ENCODE measurements at regions not wholly inside any gene's neighbourhood (a gene's known extent, or its start where the extent isn't known, plus 50 kb on each side); places are given as distances from the start of the nearest gene placed in this dataset.
A peak's percentile ranks its signal among the peaks of the same experiment; 100 is the strongest.

GRCh38 chr1:47638713-47639112 lies 200.9 kb downstream of the FOXD2 start:
- no peaks in the 10 kb centered on the region for H3K36me3 ChIP-seq (ENCODE audit: control insufficient read depth in 2 of 2, insufficient read depth in 2 of 2, low read length in 2 of 2)
- no peak overlapping the region for H3K4me3 ChIP-seq (ENCODE audit: low read length in 2 of 2)
- no peaks in the 10 kb centered on the region for H3K9me3 ChIP-seq (ENCODE audit: control insufficient read depth in 2 of 2, low read length in 2 of 2)
- H3K4me1 ChIP-seq (ENCODE audit: control insufficient read depth in 2 of 2, insufficient read depth in 2 of 2, low read length in 2 of 2): no peaks in the 10 kb centered on the region
- H3K27ac ChIP-seq (ENCODE audit: low read depth in 2 of 2, low read length in 2 of 2): no peak overlapping the region
- peaks cover 0 to 7% of the 10 kb centered on the region in 2 donors for H3K27me3 ChIP-seq (ENCODE audit: control insufficient read depth in 2 of 2, insufficient read depth in 2 of 2, low read length in 2 of 2)
- H3K9ac ChIP-seq (ENCODE audit: low read depth in 1 of 2, low read length in 2 of 2): no peak overlapping the region

- Histone ChIP-seq H3K27me3 (ENCODE audit: control insufficient read depth in 2 of 2, insufficient read depth in 2 of 2, low read length in 2 of 2) (no peaks in the 10 kb centered on the region), H3K9ac (ENCODE audit: low read depth in 1 of 2, low read length in 2 of 2) (no peak overlapping the region), H3K9me3 (ENCODE audit: control insufficient read depth in 2 of 2, low read length in 2 of 2) (no peaks in the 10 kb centered on the region), H3K4me1 (ENCODE audit: control insufficient read depth in 2 of 2, insufficient read depth in 2 of 2, low read length in 2 of 2) (no peaks in the 10 kb centered on the region), H3K27ac (ENCODE audit: low read depth in 2 of 2, low read length in 2 of 2) (no peak overlapping the region), H3K36me3 (ENCODE audit: control insufficient read depth in 2 of 2, insufficient read depth in 2 of 2, low read length in 2 of 2) (no peaks in the 10 kb centered on the region), H3K4me3 (ENCODE audit: low read length in 2 of 2) (no peak overlapping the region)
These were observed 205.7 kb downstream of the FOXD2 start for GRCh38 chr1:47643306-47644211.

- Histone ChIP-seq H3K4me1 (ENCODE audit: control insufficient read depth in 2 of 2, insufficient read depth in 2 of 2, low read length in 2 of 2) (no peaks in the 10 kb centered on the region), H3K36me3 (ENCODE audit: control insufficient read depth in 2 of 2, insufficient read depth in 2 of 2, low read length in 2 of 2) (no peaks in the 10 kb centered on the region), H3K4me3 (ENCODE audit: low read length in 2 of 2) (no peak overlapping the region), H3K9ac (ENCODE audit: low read depth in 1 of 2, low read length in 2 of 2) (no peak overlapping the region), H3K27me3 (ENCODE audit: control insufficient read depth in 2 of 2, insufficient read depth in 2 of 2, low read length in 2 of 2) (no peaks in the 10 kb centered on the region), H3K9me3 (ENCODE audit: control insufficient read depth in 2 of 2, low read length in 2 of 2) (no peaks in the 10 kb centered on the region), H3K27ac (ENCODE audit: low read depth in 2 of 2, low read length in 2 of 2) (no peak overlapping the region)
These were observed 206.3 kb downstream of the FOXD2 start for GRCh38 chr1:47644212-47644573.

GRCh38 chr1:47645151-47645550 lies 207.3 kb downstream of the FOXD2 start:
- no peak overlapping the region for H3K27ac ChIP-seq (ENCODE audit: low read depth in 2 of 2, low read length in 2 of 2)

GRCh38 chr1:47646676-47647075 lies 208.8 kb downstream of the FOXD2 start:
- Histone ChIP-seq H3K27me3 (ENCODE audit: control insufficient read depth in 2 of 2, insufficient read depth in 2 of 2, low read length in 2 of 2) (no peaks in the 10 kb centered on the region), H3K27ac (ENCODE audit: low read depth in 2 of 2, low read length in 2 of 2) (no peak overlapping the region), H3K9ac (ENCODE audit: low read depth in 1 of 2, low read length in 2 of 2) (no peak overlapping the region), H3K4me3 (ENCODE audit: low read length in 2 of 2) (no peak overlapping the region), H3K4me1 (ENCODE audit: control insufficient read depth in 2 of 2, insufficient read depth in 2 of 2, low read length in 2 of 2) (peaks cover 15 to 17% of the 10 kb centered on the region in 2 donors), H3K36me3 (ENCODE audit: control insufficient read depth in 2 of 2, insufficient read depth in 2 of 2, low read length in 2 of 2) (no peaks in the 10 kb centered on the region), H3K9me3 (ENCODE audit: control insufficient read depth in 2 of 2, low read length in 2 of 2) (no peaks in the 10 kb centered on the region)

More at GRCh38 chr1:47645151-47645550, 207.3 kb downstream of the FOXD2 start:
- Histone ChIP-seq H3K27me3 (ENCODE audit: control insufficient read depth in 2 of 2, insufficient read depth in 2 of 2, low read length in 2 of 2) (no peaks in the 10 kb centered on the region), H3K4me1 (ENCODE audit: control insufficient read depth in 2 of 2, insufficient read depth in 2 of 2, low read length in 2 of 2) (peaks cover 1 to 2% of the 10 kb centered on the region in 2 donors), H3K36me3 (ENCODE audit: control insufficient read depth in 2 of 2, insufficient read depth in 2 of 2, low read length in 2 of 2) (no peaks in the 10 kb centered on the region), H3K9ac (ENCODE audit: low read depth in 1 of 2, low read length in 2 of 2) (no peak overlapping the region), H3K4me3 (ENCODE audit: low read length in 2 of 2) (no peak overlapping the region), H3K9me3 (ENCODE audit: control insufficient read depth in 2 of 2, low read length in 2 of 2) (no peaks in the 10 kb centered on the region)

GRCh38 chr1:47647327-47647845 lies 209.5 kb downstream of the FOXD2 start:
- H3K4me3 ChIP-seq (ENCODE audit: low read length in 2 of 2): no peak overlapping the region
- no peaks in the 10 kb centered on the region for H3K27me3 ChIP-seq (ENCODE audit: control insufficient read depth in 2 of 2, insufficient read depth in 2 of 2, low read length in 2 of 2)
- H3K27ac ChIP-seq (ENCODE audit: low read depth in 2 of 2, low read length in 2 of 2): no peak overlapping the region
- H3K9ac ChIP-seq (ENCODE audit: low read depth in 1 of 2, low read length in 2 of 2): no peak overlapping the region
- no peaks in the 10 kb centered on the region for H3K9me3 ChIP-seq (ENCODE audit: control insufficient read depth in 2 of 2, low read length in 2 of 2)
- no peaks in the 10 kb centered on the region for H3K36me3 ChIP-seq (ENCODE audit: control insufficient read depth in 2 of 2, insufficient read depth in 2 of 2, low read length in 2 of 2)
- H3K4me1 ChIP-seq (ENCODE audit: control insufficient read depth in 2 of 2, insufficient read depth in 2 of 2, low read length in 2 of 2): peaks cover 22 to 24% of the 10 kb centered on the region in 2 donors

- Histone ChIP-seq H3K27me3 (ENCODE audit: control insufficient read depth in 2 of 2, insufficient read depth in 2 of 2, low read length in 2 of 2) (no peaks in the 10 kb centered on the region), H3K4me3 (ENCODE audit: low read length in 2 of 2) (no peak overlapping the region), H3K36me3 (ENCODE audit: control insufficient read depth in 2 of 2, insufficient read depth in 2 of 2, low read length in 2 of 2) (no peaks in the 10 kb centered on the region), H3K9me3 (ENCODE audit: control insufficient read depth in 2 of 2, low read length in 2 of 2) (no peaks in the 10 kb centered on the region), H3K4me1 (ENCODE audit: control insufficient read depth in 2 of 2, insufficient read depth in 2 of 2, low read length in 2 of 2) (peaks cover 22 to 29% of the 10 kb centered on the region in 2 donors), H3K27ac (ENCODE audit: low read depth in 2 of 2, low read length in 2 of 2) (peak overlapping the region; percentile 4 to 81), H3K9ac (ENCODE audit: low read depth in 1 of 2, low read length in 2 of 2) (no peak overlapping the region)
These were observed 212.4 kb downstream of the FOXD2 start for GRCh38 chr1:47650205-47650604.

- Histone ChIP-seq H3K4me3 (ENCODE audit: low read length in 2 of 2) (no peak overlapping the region), H3K36me3 (ENCODE audit: control insufficient read depth in 2 of 2, insufficient read depth in 2 of 2, low read length in 2 of 2) (no peaks in the 10 kb centered on the region), H3K27ac (ENCODE audit: low read depth in 2 of 2, low read length in 2 of 2) (peak overlapping the region; percentile 4 to 81), H3K4me1 (ENCODE audit: control insufficient read depth in 2 of 2, insufficient read depth in 2 of 2, low read length in 2 of 2) (peaks cover 22 to 29% of the 10 kb centered on the region in 2 donors), H3K9ac (ENCODE audit: low read depth in 1 of 2, low read length in 2 of 2) (no peak overlapping the region), H3K9me3 (ENCODE audit: control insufficient read depth in 2 of 2, low read length in 2 of 2) (no peaks in the 10 kb centered on the region), H3K27me3 (ENCODE audit: control insufficient read depth in 2 of 2, insufficient read depth in 2 of 2, low read length in 2 of 2) (no peaks in the 10 kb centered on the region)
These were observed 212.8 kb downstream of the FOXD2 start for GRCh38 chr1:47650611-47651010.

GRCh38 chr1:47651311-47652089 lies 213.7 kb downstream of the FOXD2 start:
- H3K4me3 ChIP-seq (ENCODE audit: low read length in 2 of 2): no peak overlapping the region
- no peaks in the 10 kb centered on the region for H3K9me3 ChIP-seq (ENCODE audit: control insufficient read depth in 2 of 2, low read length in 2 of 2)
- H3K27ac ChIP-seq (ENCODE audit: low read depth in 2 of 2, low read length in 2 of 2): peak overlapping the region; percentile 79 to 81
- H3K9ac ChIP-seq (ENCODE audit: low read depth in 1 of 2, low read length in 2 of 2): no peak overlapping the region
- no peaks in the 10 kb centered on the region for H3K36me3 ChIP-seq (ENCODE audit: control insufficient read depth in 2 of 2, insufficient read depth in 2 of 2, low read length in 2 of 2)
- peaks cover 22 to 29% of the 10 kb centered on the region in 2 donors for H3K4me1 ChIP-seq (ENCODE audit: control insufficient read depth in 2 of 2, insufficient read depth in 2 of 2, low read length in 2 of 2)
- no peaks in the 10 kb centered on the region for H3K27me3 ChIP-seq (ENCODE audit: control insufficient read depth in 2 of 2, insufficient read depth in 2 of 2, low read length in 2 of 2)
